Spleen (tissue), 11 donors: ENCODE measurements at regions not wholly inside any gene's neighbourhood (a gene's known extent, or its start where the extent isn't known, plus 50 kb on each side); places are given as distances from the start of the nearest gene placed in this dataset.
"Not testable (repeated sequence)": the region's sequence is repeated elsewhere in the genome, so short reads cannot be mapped to it uniquely, and the experiment has no call there.

Source experiments
- DNase-seq: peaks from one replicate; pipeline ENCODE4 v3.0.0-alpha.2; 2020
- H3K27ac ChIP-seq, 8 donors: fragments of 200-600 bp; sonication (generic) in 7 of 8; 1 replicate in 4 of 8; 2 replicates in 4 of 8; pipeline versions ENCODE4 v1.5.0 to v1.8.0; 2016 to 2021; ENCODE audit warnings: inconsistent platforms in 4 of 8, mild to moderate bottlenecking in 4 of 8, moderate library complexity in 1 of 8
- H3K27me3 ChIP-seq, 7 donors: fragments of 200-600 bp; sonication (generic) in 6 of 7; replicated peaks in 1 of 7; 1 replicate in 4 of 7; 2 replicates in 3 of 7; pipeline versions ENCODE4 v1.5.0 to v1.8.0; 2016 to 2021; ENCODE audit warnings: inconsistent platforms in 3 of 7, mild to moderate bottlenecking in 1 of 7
- H3K36me3 ChIP-seq, 6 donors: fragments of 200-600 bp; sonication (generic) in 5 of 6; 1 replicate in 4 of 6; 2 replicates in 2 of 6; pipeline versions ENCODE4 v1.5.0 to v1.8.0; 2016 to 2021; ENCODE audit warnings: inconsistent platforms in 2 of 6
- H3K4me1 ChIP-seq, 6 donors: fragments of 200-600 bp; sonication (generic) in 5 of 6; 1 replicate in 3 of 6; 2 replicates in 3 of 6; pipeline versions ENCODE4 v1.5.0 to v1.8.0; 2016 to 2021; ENCODE audit warnings: inconsistent platforms in 3 of 6
- H3K4me3 ChIP-seq, 8 donors: fragments of 200-600 bp; sonication (generic) in 7 of 8; 1 replicate in 4 of 8; 2 replicates in 4 of 8; pipeline versions ENCODE4 v1.5.0 to v1.8.0; 2016 to 2021; ENCODE audit warnings: inconsistent platforms in 4 of 8, mild to moderate bottlenecking in 4 of 8, moderate library complexity in 2 of 8
- H3K9me3 ChIP-seq, 8 donors: fragments of 200-600 bp; sonication (generic) in 7 of 8; 1 replicate in 4 of 8; 2 replicates in 4 of 8; pipeline versions ENCODE4 v1.5.0 to v1.8.0; 2016 to 2021; ENCODE audit warnings: inconsistent platforms in 4 of 8
- POLR2A ChIP-seq, 3 donors: fragments of 450-650 bp; IDR thresholded peaks; one replicate each; pipeline ENCODE4 v1.5.1; 2017; ENCODE audit warnings: antibody characterized with exemption in 3 of 3, mild to moderate bottlenecking in 1 of 3
- POLR2AphosphoS5 ChIP-seq, 3 donors: sonication (generic); formaldehyde crosslinking; IDR thresholded peaks; one replicate each; pipeline ENCODE4 v1.5.1; 2017; ENCODE audit warnings: antibody characterized with exemption in 3 of 3
- WGBS, 5 donors: extraction: QIAGEN DNeasy Blood & Tissue Kit in 3 of 5; methylation state at CpG; one replicate each; pipeline versions ENCODE4 v1.1.5 to v1.1.7; 2013 to 2018; 5-methylcytosine and 5-hydroxymethylcytosine counted together
- intact Hi-C: fragments of 100-400 bp; cut with DNase I; formaldehyde crosslinking; loops from one replicate; pipeline ENCODE4 v1.15.0; 2023; ENCODE audit warnings: low total_unique reads
- TF ChIP-seq, protein P1 (sequence below), 11 experiments: fragments of 200-600 bp in 7 of 11; fragments of 450-650 bp in 4 of 11; sonication (generic) in 4 of 11; IDR thresholded peaks in 8 of 11; conservative IDR thresholded peaks in 3 of 11; 1 replicate in 7 of 11; 2 replicates in 4 of 11; pipeline versions ENCODE4 v1.4.0 to v1.8.0; 2016 to 2021; ENCODE audit warnings: antibody characterized with exemption in 11 of 11, inconsistent platforms in 4 of 11, mild to moderate bottlenecking in 1 of 11
- donor health status: healthy with polysubstance abuse.
- donor health status: DM: no; HTN: no; CAD: no; lungs with moderate emphysema.
- donor health status: DM: no; HTN: no; CAD: no.
- donor health status: Bipolar disorder and iron deficiency.
- donor health status: healthy.
- donor health status: DM: no; HTN: no; CAD: no.
- donor health status: DM: yes; HTN: yes; CAD: no.

DNA sequence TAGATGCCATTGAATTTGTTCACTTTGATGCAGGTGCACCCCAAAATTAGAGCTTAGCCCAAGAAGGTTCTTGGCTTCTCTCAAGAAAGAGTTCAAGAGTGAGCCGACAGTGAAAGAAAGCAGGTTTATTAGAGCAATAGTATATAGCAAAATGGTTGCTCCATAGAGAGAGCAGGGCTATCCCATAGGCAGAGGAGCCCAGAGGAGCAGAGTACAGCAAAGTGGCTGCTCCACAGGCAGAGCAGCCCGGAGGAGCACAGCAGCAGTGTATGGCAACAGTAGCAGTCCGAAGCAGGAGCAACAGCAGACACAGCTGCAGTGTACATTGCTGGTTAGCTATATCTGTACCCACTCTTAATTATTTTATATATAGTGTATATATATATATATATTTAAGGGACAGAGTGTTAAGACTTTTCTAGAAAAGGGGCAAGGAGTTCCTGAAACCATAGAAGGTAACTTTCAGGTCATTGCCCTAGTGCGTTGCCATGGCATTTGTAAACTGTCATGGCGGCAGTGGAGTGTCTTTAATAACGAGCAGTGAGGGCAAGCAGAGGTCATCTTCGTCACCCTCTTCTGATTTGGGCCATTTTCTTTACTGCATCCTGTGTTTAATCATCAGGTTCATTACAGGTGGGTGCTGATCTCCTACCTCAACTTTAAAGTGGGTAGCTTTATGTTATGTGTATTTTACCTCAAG, 222.7 kb downstream of the CYB561 start:
- no peaks in the 10 kb centered on the region for H3K27me3 ChIP-seq
- peaks cover 0 to 7% (median 0%) of the 10 kb centered on the region in 8 donors for H3K9me3 ChIP-seq
- intact Hi-C loops: no loop called here
- TF ChIP-seq POLR2A (IDR thresholded peaks at IDR 0.05) (no peak), POLR2AphosphoS5 (IDR thresholded peaks at IDR 0.05) (no peak)
- TF ChIP-seq, protein P1, sequence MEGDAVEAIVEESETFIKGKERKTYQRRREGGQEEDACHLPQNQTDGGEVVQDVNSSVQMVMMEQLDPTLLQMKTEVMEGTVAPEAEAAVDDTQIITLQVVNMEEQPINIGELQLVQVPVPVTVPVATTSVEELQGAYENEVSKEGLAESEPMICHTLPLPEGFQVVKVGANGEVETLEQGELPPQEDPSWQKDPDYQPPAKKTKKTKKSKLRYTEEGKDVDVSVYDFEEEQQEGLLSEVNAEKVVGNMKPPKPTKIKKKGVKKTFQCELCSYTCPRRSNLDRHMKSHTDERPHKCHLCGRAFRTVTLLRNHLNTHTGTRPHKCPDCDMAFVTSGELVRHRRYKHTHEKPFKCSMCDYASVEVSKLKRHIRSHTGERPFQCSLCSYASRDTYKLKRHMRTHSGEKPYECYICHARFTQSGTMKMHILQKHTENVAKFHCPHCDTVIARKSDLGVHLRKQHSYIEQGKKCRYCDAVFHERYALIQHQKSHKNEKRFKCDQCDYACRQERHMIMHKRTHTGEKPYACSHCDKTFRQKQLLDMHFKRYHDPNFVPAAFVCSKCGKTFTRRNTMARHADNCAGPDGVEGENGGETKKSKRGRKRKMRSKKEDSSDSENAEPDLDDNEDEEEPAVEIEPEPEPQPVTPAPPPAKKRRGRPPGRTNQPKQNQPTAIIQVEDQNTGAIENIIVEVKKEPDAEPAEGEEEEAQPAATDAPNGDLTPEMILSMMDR (IDR thresholded peaks at IDR 0.05 in 8 of 11, conservative IDR thresholded peaks at IDR 0.05 in 3 of 11): no peak
- DNase-seq: no peak
- H3K36me3 ChIP-seq: no peaks in the 10 kb centered on the region
- H3K4me1 ChIP-seq: no peaks in the 10 kb centered on the region
- H3K4me3 ChIP-seq: no peak overlapping the region
- 89 to 96% (median 95%) methylated on average over 7 of the region's 7 CpGs for WGBS, 5 donors
- no peak overlapping the region for H3K27ac ChIP-seq

DNA sequence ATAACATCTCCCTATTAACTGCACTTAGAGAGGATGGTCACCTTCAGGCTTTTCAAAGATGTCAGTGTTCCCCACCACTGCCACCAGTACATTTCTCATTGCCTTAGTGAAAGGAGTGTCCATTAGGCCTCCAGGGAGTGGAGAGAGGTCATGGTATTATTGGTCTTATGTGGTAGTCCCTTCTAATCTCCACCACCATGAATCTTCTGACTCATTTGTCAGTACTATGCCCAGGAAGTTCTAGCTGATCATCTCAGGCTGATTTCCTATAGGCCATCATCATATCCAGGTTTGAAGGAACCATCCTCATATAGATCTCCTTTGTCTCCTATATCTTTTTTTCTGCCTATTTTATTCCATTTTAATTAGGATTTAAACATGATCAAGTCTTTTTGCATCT, 221.5 kb downstream of the CYB561 start:
- Histone ChIP-seq H3K27me3 (no peaks in the 10 kb centered on the region), H3K36me3 (no peaks in the 10 kb centered on the region), H3K9me3 (peaks cover 0 to 9% (median under 1%) of the 10 kb centered on the region in 8 donors), H3K4me3 (no peak overlapping the region), H3K27ac (no peak overlapping the region), H3K4me1 (no peaks in the 10 kb centered on the region)
- intact Hi-C loops: no loop called here
- no peak for TF ChIP-seq POLR2AphosphoS5 (IDR thresholded peaks at IDR 0.05)
- TF ChIP-seq POLR2A (IDR thresholded peaks at IDR 0.05): no peak
- TF ChIP-seq, protein P1 (IDR thresholded peaks at IDR 0.05 in 8 of 11, conservative IDR thresholded peaks at IDR 0.05 in 3 of 11): no peak
- DNase-seq: no peak

DNA sequence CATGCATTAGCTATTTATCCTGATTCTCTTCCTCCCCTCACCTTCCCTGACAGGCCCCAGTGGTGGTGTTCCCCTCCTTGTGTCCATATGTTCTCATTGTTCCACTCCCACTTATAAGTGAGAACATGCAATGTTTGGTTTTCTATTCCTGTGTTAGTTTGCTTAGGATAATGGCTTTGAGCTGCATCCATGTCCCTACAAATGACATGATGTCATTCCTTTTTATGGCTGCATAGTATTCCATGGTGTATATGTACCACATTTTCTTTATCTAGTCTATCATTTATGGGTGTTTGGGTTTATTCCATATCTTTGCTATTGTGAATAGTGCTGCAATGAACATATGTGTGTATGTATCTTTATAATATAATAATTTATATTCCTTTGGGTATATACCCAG, 219.4 kb downstream of the CYB561 start:
- DNase-seq, H3K27me3 ChIP-seq, H3K4me3 ChIP-seq, H3K36me3 ChIP-seq, H3K27ac ChIP-seq, intact Hi-C loops, H3K4me1 ChIP-seq: not testable (repeated sequence)
- H3K9me3 ChIP-seq: peaks cover 0 to 29% (median 21%) of the 10 kb centered on the region in 8 donors

DNA sequence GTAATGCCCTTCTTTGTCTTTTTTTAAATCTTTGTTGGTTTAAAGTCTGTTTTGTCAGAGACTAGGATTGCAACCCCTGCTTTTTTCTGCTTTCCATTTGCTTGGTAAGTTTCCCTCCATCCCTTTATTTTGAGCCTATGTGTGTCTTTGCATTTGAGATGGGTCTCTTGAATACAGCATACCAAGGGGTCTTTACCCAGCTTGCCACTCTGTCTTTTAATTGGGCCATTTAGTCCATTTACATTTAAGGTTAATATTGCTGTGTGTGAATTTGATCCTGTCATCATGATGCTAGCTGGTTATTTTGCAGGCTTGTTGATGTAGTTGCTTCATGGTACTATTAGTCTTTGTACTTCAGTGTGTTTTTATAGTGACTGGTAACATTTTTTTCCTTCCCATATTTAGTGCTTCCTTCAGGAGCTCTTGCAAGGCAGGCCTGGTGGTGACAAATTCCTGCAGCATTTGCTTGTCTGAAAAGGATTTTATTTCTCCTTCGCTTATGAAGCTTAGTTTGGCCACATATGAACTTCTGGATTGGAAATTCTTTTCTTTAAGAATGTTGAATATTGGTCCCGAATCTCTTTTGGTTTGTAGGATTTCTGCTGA, 215.0 kb downstream of the CYB561 start:
- H3K4me1 ChIP-seq, H3K27me3 ChIP-seq, H3K4me3 ChIP-seq, H3K36me3 ChIP-seq, intact Hi-C loops, DNase-seq, H3K27ac ChIP-seq: not testable (repeated sequence)
- H3K9me3 ChIP-seq: peaks cover 0 to 41% (median 27%) of the 10 kb centered on the region in 8 donors
- WGBS, 5 donors: 91 to 99% (median 93%) methylated on average over 2 of the region's 2 CpGs

DNA sequence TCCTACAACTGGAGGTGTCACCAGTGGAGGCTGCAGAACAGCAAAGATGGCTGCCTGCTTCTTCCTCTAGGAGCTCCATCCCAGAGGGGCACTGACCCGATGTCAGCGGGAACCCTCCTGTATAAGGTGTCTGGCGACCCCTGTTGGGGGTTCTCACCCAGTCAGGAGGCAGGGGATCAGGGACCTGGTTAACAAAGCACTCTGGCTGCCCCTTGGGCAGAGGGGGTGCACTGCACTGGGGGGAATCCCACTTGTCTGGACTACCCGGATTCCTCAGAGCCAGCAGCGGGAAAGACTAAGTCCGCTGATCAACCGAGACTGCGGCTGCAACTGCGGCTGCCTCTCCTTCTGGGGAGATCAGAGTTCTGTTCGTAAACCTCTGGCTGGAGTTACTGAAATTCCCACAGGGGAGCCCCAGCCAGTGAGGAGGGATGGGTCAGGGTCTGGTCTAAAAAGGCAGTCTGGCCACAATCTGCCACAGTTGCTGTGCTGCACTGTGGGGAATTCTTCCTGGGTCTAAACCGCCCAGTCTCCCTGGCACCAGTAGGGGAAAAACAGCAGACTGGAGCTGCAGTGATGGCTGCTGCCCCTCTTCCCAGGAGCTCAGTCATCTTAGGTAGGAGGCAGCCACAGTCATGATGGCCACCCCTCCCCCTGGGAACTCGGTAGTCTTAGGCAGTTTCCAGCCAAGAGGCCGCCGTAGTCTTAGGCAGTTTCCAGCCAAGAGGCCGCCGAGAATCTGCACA, 213.4 kb downstream of the CYB561 start:
- TF ChIP-seq, protein P1 (IDR thresholded peaks at IDR 0.05 in 8 of 11, conservative IDR thresholded peaks at IDR 0.05 in 3 of 11): no peak
- TF ChIP-seq POLR2AphosphoS5 (IDR thresholded peaks at IDR 0.05) (no peak), POLR2A (IDR thresholded peaks at IDR 0.05) (no peak)
- Histone ChIP-seq H3K9me3 (peaks cover 0 to 35% (median 24%) of the 10 kb centered on the region in 8 donors), H3K4me1 (no peaks in the 10 kb centered on the region), H3K27me3 (no peaks in the 10 kb centered on the region), H3K4me3 (no peak overlapping the region), H3K36me3 (peaks cover 0 to 8% (median 0%) of the 10 kb centered on the region in 6 donors), H3K27ac (no peak overlapping the region)
- intact Hi-C loops: no loop called here
- DNase-seq: peak; percentile 54
- 90 to 99% (median 98%) methylated on average over 15 to 16 of the region's 16 CpGs for WGBS, 5 donors
